ENCODE measurements at regions not wholly inside any gene's neighbourhood (a gene's known extent, or its start where the extent isn't known, plus 50 kb on each side); places are given as distances from the start of the nearest gene placed in this dataset.

GRCh38 chr5:144918371-144918770 lies 747.7 kb downstream of the KCTD16 start:
- FAIRE-seq, result no peak

GRCh38 chr5:144915452-144915851 lies 744.8 kb downstream of the KCTD16 start:
- FAIRE-seq, result no peak

GRCh38 chr5:144913661-144914060 lies 743.0 kb downstream of the KCTD16 start:
- FAIRE-seq, result no peak

- FAIRE-seq, result no peak
Measured at GRCh38 chr5:144896473-144896872, 725.8 kb downstream of the KCTD16 start.

- no peak for FAIRE-seq
Measured at GRCh38 chr5:144886668-144887067, 716.0 kb downstream of the KCTD16 start.

GRCh38 chr5:144882739-144883283 lies 712.1 kb downstream of the KCTD16 start:
- FAIRE-seq, result no peak

GRCh38 chr5:144880513-144880912 lies 709.8 kb downstream of the KCTD16 start:
- no peak for FAIRE-seq

- no peak for FAIRE-seq
Measured at GRCh38 chr5:144876990-144877389, 706.3 kb downstream of the KCTD16 start.

- FAIRE-seq, result no peak
Measured at GRCh38 chr5:144873076-144873475, 702.4 kb downstream of the KCTD16 start.

- FAIRE-seq, result no peak
Measured at GRCh38 chr5:144864118-144864517, 693.4 kb downstream of the KCTD16 start.

- FAIRE-seq, result no peak
Measured at GRCh38 chr5:144857454-144857853, 686.8 kb downstream of the KCTD16 start.

GRCh38 chr5:144844086-144844485 lies 673.4 kb downstream of the KCTD16 start:
- FAIRE-seq, result no peak

GRCh38 chr5:144832416-144832815 lies 661.7 kb downstream of the KCTD16 start:
- no peak for FAIRE-seq

- FAIRE-seq, result no peak
Measured at GRCh38 chr5:144831650-144832049, 661.0 kb downstream of the KCTD16 start.

- FAIRE-seq, result no peak
Measured at GRCh38 chr5:144822503-144822902, 651.8 kb downstream of the KCTD16 start.

- no peak for FAIRE-seq
Measured at GRCh38 chr5:144820278-144820677, 649.6 kb downstream of the KCTD16 start.

- no peak for FAIRE-seq
Measured at GRCh38 chr5:144815131-144815530, 644.5 kb downstream of the KCTD16 start.

- no peak for FAIRE-seq
Measured at GRCh38 chr5:144812763-144813162, 642.1 kb downstream of the KCTD16 start.

GRCh38 chr5:144800169-144800568 lies 629.5 kb downstream of the KCTD16 start:
- FAIRE-seq, result no peak

- no peak for FAIRE-seq
Measured at GRCh38 chr5:144798595-144798994, 627.9 kb downstream of the KCTD16 start.

GRCh38 chr5:144794922-144795321 lies 624.2 kb downstream of the KCTD16 start:
- FAIRE-seq, result no peak

- no peak for FAIRE-seq
Measured at GRCh38 chr5:144788556-144788955, 617.9 kb downstream of the KCTD16 start.

- FAIRE-seq, result no peak
Measured at GRCh38 chr5:144788046-144788445, 617.4 kb downstream of the KCTD16 start.

GRCh38 chr5:144779368-144779767 lies 608.7 kb downstream of the KCTD16 start:
- no peak for FAIRE-seq

- FAIRE-seq, result no peak
Measured at GRCh38 chr5:144778561-144778960, 607.9 kb downstream of the KCTD16 start.

- no peak for FAIRE-seq
Measured at GRCh38 chr5:144774197-144774596, 603.5 kb downstream of the KCTD16 start.

Measured in TTC549 (cell line).